Middle frontal gyrus (tissue), 1 donor: ENCODE measurements at regions not wholly inside any gene's neighbourhood (a gene's known extent, or its start where the extent isn't known, plus 50 kb on each side); places are given as distances from the start of the nearest gene placed in this dataset.

Experiments used
- DNase-seq: peaks from one replicate; pipeline ENCODE4 v3.0.0-alpha.2; 2015; ENCODE audit warnings: low spot score; ENCODE audit errors: extremely low spot score

DNA sequence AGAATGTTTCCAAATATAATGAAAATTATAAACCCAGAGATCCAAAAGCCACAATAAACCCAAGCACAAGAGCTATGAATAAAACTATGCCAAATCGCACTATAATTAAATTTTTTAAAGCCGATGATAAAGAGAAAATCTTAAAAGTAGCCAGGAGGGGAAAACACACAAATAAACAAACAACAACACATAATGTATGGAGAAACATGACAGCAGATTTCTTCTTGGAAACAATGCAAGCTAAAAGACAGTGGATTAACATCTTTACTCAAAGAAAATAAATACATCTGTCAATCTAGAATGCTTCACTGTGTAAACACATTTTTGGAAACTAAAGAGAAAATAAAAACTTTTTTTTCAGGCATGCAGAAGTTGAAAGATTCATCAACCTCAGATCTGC lies 53.0 kb upstream of the SMOX start:
- no peak for DNase-seq

- DNase-seq = no peak
These were observed 56.8 kb upstream of the SMOX start for GRCh38 chr20:4091490-4092479.

DNA sequence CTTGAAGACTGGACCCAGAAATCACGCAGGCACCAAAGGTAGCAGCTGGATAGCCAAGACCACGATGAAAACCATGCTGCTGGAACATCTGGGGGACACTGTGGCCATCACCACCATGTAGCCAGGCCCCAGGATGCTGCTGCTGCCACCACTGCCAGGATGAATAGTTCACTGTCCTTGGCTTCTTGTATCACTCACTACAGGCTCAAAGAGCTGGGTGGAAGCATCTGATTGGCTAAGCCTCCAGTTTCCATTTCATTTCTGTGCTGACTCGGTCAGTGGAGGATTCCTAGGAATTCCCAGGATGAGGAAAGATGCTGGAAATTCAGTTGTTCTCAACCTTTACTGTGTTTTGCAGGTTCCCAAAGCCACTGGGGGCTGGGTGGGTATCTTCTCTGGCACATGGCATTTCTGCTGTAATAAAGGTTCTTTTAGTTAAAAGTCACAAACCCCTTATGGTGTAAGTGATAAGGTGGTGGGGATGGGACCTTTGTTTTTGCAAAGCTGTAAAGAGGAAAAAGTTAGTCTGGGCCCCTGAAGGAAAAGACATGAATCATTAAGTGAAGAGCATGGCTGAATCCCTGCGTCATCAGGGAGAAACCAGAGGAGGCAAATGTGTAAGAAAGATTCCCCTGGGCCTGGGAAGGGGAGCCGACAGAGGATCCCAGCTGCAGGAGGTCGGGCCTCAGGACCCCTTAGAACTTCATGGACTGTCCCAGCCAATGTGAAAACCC lies 57.7 kb upstream of the SMOX start:
- no peak for DNase-seq

GRCh38 chr20:4089756-4090487 lies 58.7 kb upstream of the SMOX start:
- no peak for DNase-seq

DNA sequence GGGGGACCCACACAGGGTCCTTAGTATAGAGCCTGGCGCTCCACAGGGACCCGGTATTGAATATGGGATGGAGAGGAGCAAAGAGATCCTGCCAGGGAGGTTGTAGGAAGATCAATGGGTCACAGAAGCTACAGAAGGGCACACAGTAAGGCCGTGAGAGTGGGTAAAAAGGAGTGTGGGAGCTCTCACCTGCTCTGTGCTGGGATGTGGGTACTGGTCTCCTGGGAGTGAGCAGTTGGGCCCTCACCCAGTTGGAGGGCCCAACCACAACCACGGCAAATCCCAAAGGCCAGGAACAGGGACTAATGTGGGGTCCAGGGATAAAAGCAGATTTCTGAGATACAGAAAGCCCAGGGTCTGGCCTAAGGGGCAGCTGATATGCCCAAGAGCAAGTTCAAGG lies 59.9 kb upstream of the SMOX start:
- DNase-seq = no peak

DNA sequence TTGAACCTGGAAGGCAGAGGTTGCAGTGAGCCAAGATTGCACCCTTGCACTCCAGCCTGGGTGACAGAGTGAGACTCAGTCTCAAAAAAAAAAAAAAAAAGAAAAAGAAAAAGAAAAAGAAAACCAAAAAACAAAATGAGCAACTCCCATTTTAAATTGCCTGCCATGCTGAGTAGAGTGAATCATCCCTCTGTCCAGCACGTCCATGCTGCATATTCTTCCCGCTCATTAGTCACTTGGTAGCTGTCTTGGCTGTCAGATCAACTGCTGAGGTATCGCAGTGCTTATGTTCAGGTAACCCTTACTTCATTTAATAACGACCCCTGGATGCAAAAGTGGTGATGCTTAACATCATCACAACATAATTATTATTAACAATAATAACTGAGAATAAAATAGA lies 60.7 kb upstream of the SMOX start:
- no peak for DNase-seq

GRCh38 chr20:4086771-4087687 lies 61.6 kb upstream of the SMOX start:
- no peak for DNase-seq

- DNase-seq = no peak
These were observed 63.9 kb upstream of the SMOX start for GRCh38 chr20:4084721-4085120.

DNA sequence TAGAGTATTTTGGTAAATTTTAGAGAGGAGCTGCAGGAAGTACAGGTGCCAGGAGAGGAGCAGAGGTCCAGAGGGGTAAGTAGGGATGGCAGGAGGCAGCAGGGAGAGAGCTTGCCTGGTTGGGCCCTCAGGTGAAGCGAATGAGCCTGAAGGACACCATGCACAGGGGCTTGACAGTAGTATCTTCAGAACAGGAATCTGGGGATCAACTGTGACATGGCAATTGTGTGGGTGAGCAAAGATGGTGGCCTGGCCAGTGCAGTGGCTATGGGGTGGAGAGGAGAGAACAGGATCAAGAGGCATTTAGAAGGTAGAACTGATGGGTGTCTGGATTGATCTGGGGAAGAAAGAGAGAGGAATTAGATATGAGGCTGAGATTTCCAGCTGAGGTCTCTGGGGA lies 64.5 kb upstream of the SMOX start:
- no peak for DNase-seq

DNA sequence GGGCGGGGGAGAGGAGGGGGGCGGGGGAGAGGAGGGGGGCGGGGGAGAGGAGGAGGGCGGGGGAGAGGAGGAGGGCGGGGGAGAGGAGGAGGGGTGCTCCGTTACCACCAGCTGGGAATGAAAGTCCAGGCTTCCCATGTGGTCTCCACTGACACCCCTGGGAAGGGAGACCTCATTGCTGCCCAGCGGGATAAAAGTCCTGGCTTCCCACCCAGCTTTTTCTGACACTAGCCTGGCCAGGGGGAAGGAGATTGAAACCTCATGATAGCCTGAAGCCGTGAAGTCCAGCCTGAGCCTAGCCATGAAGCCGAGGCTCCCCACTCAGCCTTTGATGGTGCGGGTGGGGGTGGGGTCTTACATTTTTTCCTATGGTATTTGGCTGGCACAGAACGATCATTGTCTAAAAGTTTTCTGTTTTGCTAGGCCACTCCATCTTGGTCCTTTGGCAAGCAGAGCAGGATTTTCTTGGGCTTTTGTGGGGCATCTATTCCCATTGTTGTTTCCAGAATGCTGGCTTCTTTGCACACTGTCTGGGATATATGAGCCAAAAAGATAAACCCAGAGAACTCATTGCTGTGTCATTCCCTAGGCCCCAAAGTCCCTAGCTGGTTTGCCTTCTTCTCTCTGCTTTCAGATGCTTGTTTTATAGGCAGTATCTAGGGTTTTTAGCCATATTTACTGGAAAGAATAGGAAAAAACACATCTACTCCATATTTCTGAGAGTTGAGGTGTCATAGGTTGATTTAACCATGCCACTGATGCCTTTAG lies 65.3 kb upstream of the SMOX start:
- DNase-seq = no peak

GRCh38 chr20:4082406-4083097 lies 66.1 kb upstream of the SMOX start:
- DNase-seq = no peak

GRCh38 chr20:4081421-4081820 lies 66.1 kb upstream of the RNF24 start:
- no peak for DNase-seq

DNA sequence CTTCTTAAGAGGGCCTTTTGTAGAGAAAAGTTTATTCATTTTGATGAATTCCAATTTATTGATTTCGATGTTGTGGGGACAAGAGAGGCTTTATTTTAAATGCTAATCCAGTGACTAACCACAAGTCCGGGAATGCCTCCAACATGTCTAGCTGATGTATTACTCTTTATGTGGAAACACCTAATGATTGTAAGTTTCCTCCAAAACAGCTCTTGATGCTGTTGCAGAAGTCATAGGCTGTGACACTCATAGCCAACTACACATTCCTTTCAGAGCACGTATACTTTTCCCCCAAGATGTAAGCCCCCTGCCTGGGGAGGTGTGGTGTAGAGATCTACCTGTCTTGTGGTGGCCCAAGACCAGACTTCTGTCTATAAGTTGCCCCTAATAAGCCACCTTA lies 61.3 kb upstream of the RNF24 start:
- DNase-seq = no peak

- DNase-seq = no peak
These were observed 60.7 kb upstream of the RNF24 start for GRCh38 chr20:4076033-4076432.

- no peak for DNase-seq
These were observed 59.6 kb upstream of the RNF24 start for GRCh38 chr20:4074877-4075455.

DNA sequence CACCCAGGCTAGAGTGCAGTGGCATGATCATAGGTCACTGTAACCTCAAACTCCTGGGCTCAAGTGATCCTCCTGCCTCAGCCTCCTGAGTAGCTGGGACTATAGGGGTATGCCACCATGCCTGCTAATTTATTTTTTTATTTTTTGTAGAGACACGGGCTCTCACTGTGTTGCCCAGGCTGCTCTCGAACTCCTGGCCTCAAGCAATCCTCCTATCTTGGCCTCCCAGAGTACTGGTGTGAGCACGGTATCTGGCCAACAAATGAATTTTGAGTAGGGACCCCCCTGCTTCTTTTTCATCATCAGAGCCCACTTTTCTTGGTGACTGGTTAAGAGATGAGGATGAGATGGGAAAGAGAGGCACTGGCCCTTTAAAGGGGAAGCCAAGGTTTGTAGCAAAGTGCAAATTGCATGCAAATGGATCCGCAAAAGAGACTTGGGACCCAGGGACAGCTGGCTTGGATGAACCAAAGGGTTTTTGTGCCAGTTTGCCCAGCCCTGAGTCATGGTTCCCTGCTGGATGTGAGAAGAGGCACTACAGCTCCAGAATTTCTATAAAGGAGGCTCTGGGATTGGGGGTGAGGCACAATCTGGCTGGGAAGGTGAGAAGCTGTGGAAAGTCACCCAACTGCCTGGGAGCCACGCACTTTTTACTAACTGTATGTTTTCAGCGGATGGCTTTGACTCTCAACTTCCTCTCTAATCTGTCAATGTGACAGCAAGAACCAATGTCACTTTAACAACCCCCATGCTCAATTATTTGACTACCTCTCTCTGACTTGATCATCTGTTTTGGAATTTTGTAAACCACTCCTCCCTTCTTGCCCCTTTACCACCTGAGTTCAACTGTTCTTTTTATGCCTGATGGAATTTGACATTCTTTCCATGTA lies 58.7 kb upstream of the RNF24 start:
- DNase-seq = peak; percentile 8

- no peak for DNase-seq
These were observed 55.9 kb upstream of the RNF24 start for GRCh38 chr20:4071178-4071693.
